Heart left ventricle (tissue), 16 donors: ENCODE measurements at regions not wholly inside any gene's neighbourhood (a gene's known extent, or its start where the extent isn't known, plus 50 kb on each side); places are given as distances from the start of the nearest gene placed in this dataset.

Experiments used
- ATAC-seq, 4 donors: fragments of 200-7000 bp; cut with Tn5 transposase; one replicate each; pipeline ENCODE4 v1.9.1; 2020 to 2022; ENCODE audit warnings: moderate library complexity in 4 of 4, mild to moderate bottlenecking in 3 of 4, moderate number of reproducible peaks in 1 of 4
- DNase-seq, 5 donors: peaks; one replicate each; pipeline ENCODE4 v3.0.0-alpha.2; 2020
- H3K27ac ChIP-seq, 12 donors: fragments of 200-600 bp; sonication (generic) in 4 of 12; one replicate each; pipeline versions ENCODE4 v1.5.0 to v1.8.0; 2016 to 2022; ENCODE audit warnings: mild to moderate bottlenecking in 2 of 12
- H3K27me3 ChIP-seq, 9 donors: fragments of 200-600 bp; sonication (generic) in 2 of 9; one replicate each; pipeline versions ENCODE4 v1.5.1 to v1.8.0; 2016 to 2022; ENCODE audit warnings: mild to moderate bottlenecking in 3 of 9
- H3K36me3 ChIP-seq, 9 donors: fragments of 200-600 bp; sonication (generic) in 2 of 9; one replicate each; pipeline versions ENCODE4 v1.5.0 to v1.8.0; 2018 to 2022; ENCODE audit warnings: mild to moderate bottlenecking in 2 of 9
- H3K4me1 ChIP-seq, 12 donors: fragments of 200-600 bp; sonication (generic) in 4 of 12; one replicate each; pipeline versions ENCODE4 v1.5.0 to v1.8.0; 2016 to 2022; ENCODE audit warnings: mild to moderate bottlenecking in 3 of 12
- H3K4me3 ChIP-seq, 12 donors: fragments of 200-600 bp; sonication (generic) in 4 of 12; one replicate each; pipeline versions ENCODE4 v1.5.0 to v1.8.0; 2017 to 2022; ENCODE audit warnings: mild to moderate bottlenecking in 9 of 12, moderate library complexity in 4 of 12
- H3K9me3 ChIP-seq, 12 donors: fragments of 200-600 bp; sonication (generic) in 4 of 12; one replicate each; pipeline versions ENCODE4 v1.5.0 to v1.8.0; 2016 to 2022; ENCODE audit warnings: mild to moderate bottlenecking in 1 of 12
- CTCF ChIP-seq, 12 donors: fragments of 200-600 bp; sonication (generic) in 4 of 12; IDR thresholded peaks; one replicate each; pipeline versions ENCODE4 v1.5.0 to v1.8.0; 2018 to 2022; ENCODE audit warnings: antibody characterized with exemption in 12 of 12, mild to moderate bottlenecking in 5 of 12
- POLR2A ChIP-seq, 2 donors: fragments of 450-650 bp; IDR thresholded peaks; one replicate each; pipeline ENCODE4 v1.6.1; 2017; ENCODE audit warnings: antibody characterized with exemption in 2 of 2, mild to moderate bottlenecking in 2 of 2, moderate library complexity in 2 of 2
- WGBS, 4 donors: extraction: QIAGEN DNeasy Blood & Tissue Kit in 2 of 4; methylation state at CpG; one replicate each; pipeline versions ENCODE4 v1.1.5 to v1.1.7; 2013 to 2018; 5-methylcytosine and 5-hydroxymethylcytosine counted together
- intact Hi-C, 10 donors: fragments of 100-400 bp; cut with DNase I; formaldehyde crosslinking; loops; one replicate each; pipeline versions ENCODE4 v1.11.1 to v1.14.2; 2022
- donor health status: ischemic (EF 13 %, LVEDD 7.1; RV severe dilation, severe dysfunction).
- donor health status: healthy with polysubstance abuse.
- donor health status: DM: no; HTN: yes; CAD: no.
- donor health status: DM: no; HTN: no; CAD: no.
- donor health status: ischemic (EF 25% LVEDD 6.9; RV normal size, moderate dysfunction).
- donor health status: ischemic (EF 25% LVEDD 5.7; RV mildly dilated, moderate dysfunction).
- donor health status: healthy.
- donor health status: DM: yes; HTN: yes; CAD: no.
- donor health status: ischemic (EF 35%, LVEDD 5.7; RV mildly dilated, moderate dysfunction).
- donor health status: nonischemic (EF 11% LVEDD 7.7; RV severe dilation, severe dysfunction).
- donor health status: DM: yes; HTN: yes; CAD: no.
- donor health status: PGD.
- donor health status: ischemic (EF 29% LVEDD 5.4; RV normal size, mild dysfunction).
- donor health status: nonischemic (EF 23%, LVEDD 6.1; RV moderate dilation, normal function).

GRCh38 chr1:17911791-17912190 lies 156.7 kb downstream of the ACTL8 start:
- DNase-seq (no peak), ATAC-seq (no peak)
- Histone ChIP-seq H3K27me3 (peaks cover 0 to 39% (median 17%) of the 10 kb centered on the region in 9 donors), H3K4me1 (no peaks in the 10 kb centered on the region), H3K4me3 (no peak overlapping the region), H3K27ac (no peak overlapping the region), H3K36me3 (no peaks in the 10 kb centered on the region), H3K9me3 (no peaks in the 10 kb centered on the region)
- intact Hi-C loops, result loop anchor here in 1 of 10 donors (5.0 kb wide), 1 partner anchor 249 kb away; no protein-coding TSS in a partner anchor
- TF ChIP-seq CTCF (IDR thresholded peaks at IDR 0.05) (no peak), POLR2A (IDR thresholded peaks at IDR 0.05) (no peak)
- 71 to 75% (median 73%) methylated on average over 4 of the region's 4 CpGs for WGBS, 4 donors

- H3K4me1 ChIP-seq, result no peaks in the 10 kb centered on the region
- no peak for ATAC-seq
- 65 to 76% (median 70%) methylated on average over 7 of the region's 7 CpGs for WGBS, 4 donors
- no peak for DNase-seq
- no peak overlapping the region for H3K4me3 ChIP-seq
- TF ChIP-seq POLR2A (IDR thresholded peaks at IDR 0.05) (no peak), CTCF (IDR thresholded peaks at IDR 0.05) (no peak)
- H3K27me3 ChIP-seq, result peaks cover 0 to 46% (median 17%) of the 10 kb centered on the region in 9 donors
- intact Hi-C loops, result loop anchor here in 1 of 10 donors (5.0 kb wide), 1 partner anchor 250 kb away; no protein-coding TSS in a partner anchor
- H3K27ac ChIP-seq, result no peak overlapping the region
- no peaks in the 10 kb centered on the region for H3K36me3 ChIP-seq
- H3K9me3 ChIP-seq, result no peaks in the 10 kb centered on the region
Measured at GRCh38 chr1:17912491-17912890, 157.4 kb downstream of the ACTL8 start.

- TF ChIP-seq POLR2A (IDR thresholded peaks at IDR 0.05) (no peak), CTCF (IDR thresholded peaks at IDR 0.05) (no peak)
Measured at GRCh38 chr1:17913326-17914115, 158.4 kb downstream of the ACTL8 start.

GRCh38 chr1:17914131-17914530 lies 159.0 kb downstream of the ACTL8 start:
- no peak overlapping the region for H3K4me3 ChIP-seq
- H3K9me3 ChIP-seq, result no peaks in the 10 kb centered on the region
- H3K4me1 ChIP-seq, result no peaks in the 10 kb centered on the region
- H3K27ac ChIP-seq, result no peak overlapping the region
- TF ChIP-seq CTCF (IDR thresholded peaks at IDR 0.05) (no peak), POLR2A (IDR thresholded peaks at IDR 0.05) (no peak)
- ATAC-seq (no peak), DNase-seq (no peak)
- WGBS, 4 donors, result 46 to 82% (median 71%) methylated on average over 7 of the region's 7 CpGs
- intact Hi-C loops, result loop anchor here in 1 of 10 donors (5.0 kb wide), 1 partner anchor 252 kb away; no protein-coding TSS in a partner anchor
- H3K36me3 ChIP-seq, result no peaks in the 10 kb centered on the region
- H3K27me3 ChIP-seq, result peaks cover 0 to 61% (median 17%) of the 10 kb centered on the region in 9 donors

More at GRCh38 chr1:17913326-17914115, 158.4 kb downstream of the ACTL8 start:
- intact Hi-C loops, result loop anchor here in 1 of 10 donors (5.0 kb wide), 1 partner anchor 251 kb away; no protein-coding TSS in a partner anchor
- Histone ChIP-seq H3K36me3 (no peaks in the 10 kb centered on the region), H3K27ac (no peak overlapping the region), H3K4me3 (no peak overlapping the region), H3K4me1 (no peaks in the 10 kb centered on the region), H3K9me3 (no peaks in the 10 kb centered on the region), H3K27me3 (peaks cover 0 to 55% (median 17%) of the 10 kb centered on the region in 9 donors)
- 53 to 69% (median 66%) methylated on average over 13 to 14 of the region's 14 CpGs for WGBS, 4 donors
- ATAC-seq, result no peak
- DNase-seq, result no peak
